CD4-positive, alpha-beta T cell treated with Interleukin-12 subunit alpha and Interleukin-12 subunit beta, for 1 hour (primary cell): ENCODE measurements at regions not wholly inside any gene's neighbourhood (a gene's known extent, or its start where the extent isn't known, plus 50 kb on each side); places are given as distances from the start of the nearest gene placed in this dataset.

ENCODE experiments used
- DNase-seq: peaks from one replicate; pipeline ENCODE4 v3.0.0-alpha.2; 2020

GRCh38 chr22:48138427-48138826 lies 1376.0 kb downstream of the TBC1D22A start:
- DNase-seq = no peak

GRCh38 chr22:48137640-48138039 lies 1375.2 kb downstream of the TBC1D22A start:
- no peak for DNase-seq

- no peak for DNase-seq
Measured at GRCh38 chr22:48135592-48135991, 1373.1 kb downstream of the TBC1D22A start.

- DNase-seq = no peak
Measured at GRCh38 chr22:48125416-48125815, 1363.0 kb downstream of the TBC1D22A start.

- DNase-seq = no peak
Measured at GRCh38 chr22:48121984-48122383, 1359.5 kb downstream of the TBC1D22A start.

- DNase-seq = no peak
Measured at GRCh38 chr22:48118654-48119053, 1356.2 kb downstream of the TBC1D22A start.

- no peak for DNase-seq
Measured at GRCh38 chr22:48116871-48117270, 1354.4 kb downstream of the TBC1D22A start.

- no peak for DNase-seq
Measured at GRCh38 chr22:48112687-48113521, 1350.5 kb downstream of the TBC1D22A start.

GRCh38 chr22:48106715-48107259 lies 1344.3 kb downstream of the TBC1D22A start:
- no peak for DNase-seq

GRCh38 chr22:48106215-48106614 lies 1343.8 kb downstream of the TBC1D22A start:
- DNase-seq = no peak

- no peak for DNase-seq
Measured at GRCh38 chr22:48105259-48105658, 1342.8 kb downstream of the TBC1D22A start.

- no peak for DNase-seq
Measured at GRCh38 chr22:48104766-48105165, 1342.3 kb downstream of the TBC1D22A start.

GRCh38 chr22:48104102-48104738 lies 1341.8 kb downstream of the TBC1D22A start:
- DNase-seq = no peak

- DNase-seq = no peak
Measured at GRCh38 chr22:48103126-48103875, 1340.9 kb downstream of the TBC1D22A start.

GRCh38 chr22:48102581-48102980 lies 1340.1 kb downstream of the TBC1D22A start:
- DNase-seq = no peak

GRCh38 chr22:48101704-48102103 lies 1339.3 kb downstream of the TBC1D22A start:
- DNase-seq = no peak

GRCh38 chr22:48100685-48101417 lies 1338.4 kb downstream of the TBC1D22A start:
- DNase-seq = no peak

- DNase-seq = no peak
Measured at GRCh38 chr22:48099671-48100070, 1337.2 kb downstream of the TBC1D22A start.

GRCh38 chr22:48099251-48099650 lies 1336.8 kb downstream of the TBC1D22A start:
- no peak for DNase-seq

- no peak for DNase-seq
Measured at GRCh38 chr22:48098921-48099245, 1336.4 kb downstream of the TBC1D22A start.

- peak; percentile 58 for DNase-seq
Measured at GRCh38 chr22:48098243-48098920, 1335.9 kb downstream of the TBC1D22A start.

- no peak for DNase-seq
Measured at GRCh38 chr22:48097723-48098122, 1335.3 kb downstream of the TBC1D22A start.
